ENCODE measurements at regions not wholly inside any gene's neighbourhood (a gene's known extent, or its start where the extent isn't known, plus 50 kb on each side); places are given as distances from the start of the nearest gene placed in this dataset.

GRCh38 chr15:39391230-39391629 lies 189.6 kb upstream of the THBS1 start:
- Histone ChIP-seq H3K36me3 (replicated peaks in 1 of 2; ENCODE audit: control insufficient read depth in 1 of 2, insufficient read depth in 2 of 2, low read length in 1 of 2) (no peaks in the 10 kb centered on the region), H3K79me2 (ENCODE audit: insufficient read depth) (no peaks in the 10 kb centered on the region), H4K20me1 (ENCODE audit: insufficient read depth) (no peaks in the 10 kb centered on the region), H3K27me3 (ENCODE audit: insufficient read depth) (no peaks in the 10 kb centered on the region), H3K4me3 (ENCODE audit: low read depth in 2 of 2, low read length in 1 of 2) (no peak overlapping the region), H3F3A (replicated peaks; ENCODE audit: insufficient read depth) (no peaks in the 10 kb centered on the region), H3K9ac (no peak overlapping the region), H3K4me1 (ENCODE audit: control insufficient read depth in 1 of 2, insufficient read depth in 2 of 2, low read depth in 1 of 2, low read length in 1 of 2) (peaks cover 0 to 32% of the 10 kb centered on the region in 2 experiments; a peak in 2 of 4 replicates), H3K4me2 (no peak overlapping the region), H3K27ac (ENCODE audit: low read depth in 2 of 2, low read length in 1 of 2) (peak overlapping the region in 1 of 2 experiments; percentile 88; a peak in 2 of 4 replicates), H3K9me3 (no peaks in the 10 kb centered on the region), H3K9me2 (no peaks in the 10 kb centered on the region), H2AFZ (ENCODE audit: low read depth) (no peak overlapping the region)
- DNase-seq: peak; percentile 39
- CTCF ChIA-PET: interaction anchor here (0.6 to 2.1 kb wide), 10 partner anchors 36 to 683 kb away, joined by 3 to 12 read pairs (median 3); partner anchors contain the start of gene THBS1
- 76% methylated on average over 5 of the region's 5 CpGs for WGBS (ENCODE audit: low lambda C conversion rate)
- TF ChIP-seq FOSL2 (IDR thresholded peaks at IDR 0.05; ENCODE audit: borderline replicate concordance, low read depth): no peak
- no peak; the same call in 1 of the 2 replicates for TF ChIP-seq RAD21 (IDR thresholded peaks at IDR 0.05; ENCODE audit: low read length)
- TF ChIP-seq IRF3 (IDR thresholded peaks at IDR 0.05; ENCODE audit: low read depth, low read length): no peak
- no peak for TF ChIP-seq FOXM1 (IDR thresholded peaks at IDR 0.05; ENCODE audit: low read depth)
- no peak for TF ChIP-seq TAF1 (IDR thresholded peaks at IDR 0.05; ENCODE audit: borderline replicate concordance, low read depth, low read length)
- TF ChIP-seq CTCF (IDR thresholded peaks at IDR 0.05): no peak
- no peak for TF ChIP-seq MEF2A (IDR thresholded peaks at IDR 0.05; ENCODE audit: borderline replicate concordance, low read depth)
- TF ChIP-seq PBX3 (IDR thresholded peaks at IDR 0.05): no peak
- no peak for TF ChIP-seq YY1 (IDR thresholded peaks at IDR 0.05; ENCODE audit: low read depth)
- peak; percentile 81 for TF ChIP-seq GATA2 (CRISPR knock-in tag; IDR thresholded peaks at IDR 0.05)
- TF ChIP-seq MAX (IDR thresholded peaks at IDR 0.05; ENCODE audit: low read depth): no peak
- TF ChIP-seq REST (IDR thresholded peaks at IDR 0.05; ENCODE audit: low read depth, low read length): no peak
- TF ChIP-seq RCOR1 (IDR thresholded peaks at IDR 0.05; ENCODE audit: low read length): peak; percentile 71; the same call in 1 of the 2 replicates
- peak; percentile 73; the same call in 1 of the 2 replicates for TF ChIP-seq MXI1 (IDR thresholded peaks at IDR 0.05; ENCODE audit: low read depth, low read length)
- TF ChIP-seq CHD2 (IDR thresholded peaks at IDR 0.05; ENCODE audit: low read length, partially characterized antibody): no peak
- TF ChIP-seq EP300 (IDR thresholded peaks at IDR 0.05; ENCODE audit: borderline replicate concordance in 1 of 2, low read depth in 1 of 2, low read length in 1 of 2): peak in 1 of 2 experiments; percentile 83; a peak in 2 of 4 replicates
- TF ChIP-seq TCF12 (IDR thresholded peaks at IDR 0.05): no peak
- no peak for TF ChIP-seq NFIC (IDR thresholded peaks at IDR 0.05; ENCODE audit: borderline replicate concordance)
- TF ChIP-seq FOXJ3 (CRISPR knock-in tag; IDR thresholded peaks at IDR 0.05): peak; percentile 77; the same call in 1 of the 2 replicates
- POLR2A ChIA-PET: no interaction called here

Data from SK-N-SH (cell line).